Subcutaneous abdominal adipose tissue (tissue), 5 donors: ENCODE measurements at regions not wholly inside any gene's neighbourhood (a gene's known extent, or its start where the extent isn't known, plus 50 kb on each side); places are given as distances from the start of the nearest gene placed in this dataset.

Experiments
- H3K27ac ChIP-seq: one replicate; pipeline ENCODE4 v1.7.0; 2013; ENCODE audit warnings: low read depth, mild to moderate bottlenecking, inconsistent platforms, low read length, moderate library complexity
- H3K27me3 ChIP-seq, 5 donors: one replicate each; pipeline ENCODE4 v1.7.0; 2013; ENCODE audit warnings: low read length in 5 of 5, inconsistent platforms in 1 of 5; ENCODE audit not compliant: control insufficient read depth in 5 of 5, insufficient read depth in 4 of 5
- H3K36me3 ChIP-seq, 5 donors: one replicate each; pipeline ENCODE4 v1.7.0; 2013; ENCODE audit warnings: low read length in 5 of 5; ENCODE audit not compliant: control insufficient read depth in 5 of 5, insufficient read depth in 5 of 5
- H3K4me1 ChIP-seq, 5 donors: one replicate each; pipeline ENCODE4 v1.7.0; 2013; ENCODE audit warnings: low read length in 5 of 5, mild to moderate bottlenecking in 3 of 5, moderate library complexity in 1 of 5; ENCODE audit not compliant: control insufficient read depth in 5 of 5, insufficient read depth in 5 of 5
- H3K4me3 ChIP-seq, 5 donors: one replicate each; pipeline ENCODE4 v1.7.0; 2013; ENCODE audit warnings: low read length in 5 of 5, low read depth in 1 of 5
- H3K9ac ChIP-seq, 5 donors: one replicate each; pipeline ENCODE4 v1.7.0; 2013; ENCODE audit warnings: low read length in 5 of 5, mild to moderate bottlenecking in 4 of 5, moderate library complexity in 3 of 5
- H3K9me3 ChIP-seq, 5 donors: one replicate each; pipeline ENCODE4 v1.7.0; 2013; ENCODE audit warnings: low read length in 5 of 5; ENCODE audit not compliant: control insufficient read depth in 5 of 5
- donor health status: healthy.
- donor health status: healthy.
- donor health status: healthy.
- donor health status: healthy.
- donor health status: healthy.

DNA sequence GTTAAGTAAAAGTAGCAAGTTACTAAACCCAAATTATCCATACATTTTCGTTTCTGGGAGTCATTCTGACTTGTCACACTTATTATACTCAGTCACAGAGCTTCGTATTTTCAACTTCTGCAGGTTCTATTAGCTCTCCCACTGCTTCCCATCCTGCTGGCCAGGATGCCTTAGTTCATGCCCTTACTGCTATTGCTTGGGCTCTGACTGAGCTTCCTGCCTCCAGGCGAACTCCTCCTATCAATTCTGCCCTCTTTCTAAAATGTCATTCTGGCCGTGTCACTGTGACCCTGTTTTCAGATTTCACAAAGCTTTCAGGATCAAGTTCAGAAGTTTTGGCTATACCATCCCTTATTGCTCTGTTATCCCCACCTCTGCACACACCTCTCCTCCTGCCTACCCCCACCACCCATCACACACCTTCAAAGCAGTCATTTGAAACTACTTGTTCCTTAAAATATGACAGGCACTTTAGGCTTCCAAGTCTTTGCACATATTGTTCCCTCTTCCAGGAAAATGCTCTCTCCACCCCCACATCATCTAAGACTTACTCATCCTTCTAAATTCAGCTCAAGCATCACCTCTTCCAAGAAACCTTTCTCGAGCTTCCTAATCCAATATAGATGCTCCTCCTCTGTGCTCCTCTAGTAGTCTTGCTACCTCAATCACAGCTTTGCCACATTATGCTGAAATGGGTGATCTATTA, 278.0 kb downstream of the BRINP2 start:
- Histone ChIP-seq H3K9me3 (no peaks in the 10 kb centered on the region), H3K27ac (no peak overlapping the region), H3K4me3 (no peak overlapping the region), H3K36me3 (peaks cover 0 to 4% (median 0%) of the 10 kb centered on the region in 5 donors), H3K27me3 (no peaks in the 10 kb centered on the region), H3K9ac (no peak overlapping the region), H3K4me1 (no peaks in the 10 kb centered on the region)

DNA sequence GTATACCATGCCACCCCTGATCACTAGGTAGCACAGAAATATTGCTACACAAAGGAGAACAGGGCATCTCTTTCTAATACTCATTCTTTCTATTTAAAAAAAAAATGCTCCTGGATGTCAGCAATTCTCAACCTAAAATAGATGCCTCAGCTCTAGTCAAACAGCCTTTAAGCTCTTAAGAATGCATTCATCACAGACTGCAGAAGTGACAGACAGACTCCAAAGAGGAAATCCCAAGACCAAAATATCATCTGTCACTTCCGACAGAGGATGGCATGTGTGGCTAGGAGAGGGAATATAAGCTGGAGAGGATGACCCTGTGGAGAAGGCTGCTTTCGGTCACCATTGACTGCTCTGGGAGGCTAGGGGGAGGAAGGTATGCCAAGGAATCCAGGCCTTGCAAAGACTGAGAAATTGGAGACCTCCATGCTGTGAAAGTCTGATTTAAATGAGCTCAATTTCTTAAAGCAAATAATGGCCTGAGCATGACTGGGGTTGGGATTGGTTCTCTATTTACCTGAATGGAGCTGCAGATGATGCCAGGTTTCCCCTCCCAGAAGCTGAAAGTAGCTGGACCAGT, 277.4 kb downstream of the BRINP2 start:
- H3K27me3 ChIP-seq = no peaks in the 10 kb centered on the region
- no peak overlapping the region for H3K4me3 ChIP-seq
- H3K36me3 ChIP-seq = peaks cover 0 to 4% (median 0%) of the 10 kb centered on the region in 5 donors
- H3K9ac ChIP-seq = no peak overlapping the region
- H3K4me1 ChIP-seq = no peaks in the 10 kb centered on the region
- H3K27ac ChIP-seq = no peak overlapping the region
- H3K9me3 ChIP-seq = no peaks in the 10 kb centered on the region

DNA sequence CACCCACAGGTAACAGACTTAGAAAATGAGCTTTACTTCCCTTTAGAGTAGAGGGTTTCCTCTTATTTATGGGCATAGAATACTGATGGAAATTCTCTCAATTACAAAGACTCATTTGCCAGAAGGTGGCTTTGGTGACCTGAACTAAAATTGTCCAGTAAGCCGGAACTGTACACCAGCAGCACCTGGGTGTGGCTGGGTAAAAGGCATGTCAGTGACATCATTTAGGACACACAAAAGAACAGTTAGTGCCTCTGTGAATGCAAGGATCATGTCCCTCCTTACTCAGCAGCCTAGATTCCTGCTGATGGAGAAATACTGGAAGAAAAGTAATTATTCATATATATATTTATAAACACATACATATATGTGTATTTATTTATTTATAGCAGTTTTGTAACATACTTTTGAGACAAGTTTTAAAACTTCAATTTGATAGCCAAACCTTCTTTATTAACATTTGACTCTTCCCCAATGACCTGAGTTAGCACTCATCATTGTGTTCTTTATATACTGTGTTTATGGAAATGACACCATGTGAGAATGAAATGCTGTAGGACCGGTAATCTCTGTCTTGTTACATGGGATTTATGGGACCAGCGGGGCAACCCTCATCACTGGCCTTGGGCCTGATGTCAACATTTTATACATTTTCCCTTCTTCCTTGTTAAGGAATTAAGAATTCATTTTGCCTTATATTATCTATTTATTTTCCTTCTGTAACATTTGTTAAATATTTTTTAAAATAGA, 274.4 kb downstream of the BRINP2 start:
- H3K9ac ChIP-seq = no peak overlapping the region
- H3K4me3 ChIP-seq = no peak overlapping the region
- H3K27me3 ChIP-seq = no peaks in the 10 kb centered on the region
- no peak overlapping the region for H3K27ac ChIP-seq
- no peaks in the 10 kb centered on the region for H3K9me3 ChIP-seq
- peaks cover 0 to 4% (median 0%) of the 10 kb centered on the region in 5 donors for H3K36me3 ChIP-seq
- no peaks in the 10 kb centered on the region for H3K4me1 ChIP-seq

DNA sequence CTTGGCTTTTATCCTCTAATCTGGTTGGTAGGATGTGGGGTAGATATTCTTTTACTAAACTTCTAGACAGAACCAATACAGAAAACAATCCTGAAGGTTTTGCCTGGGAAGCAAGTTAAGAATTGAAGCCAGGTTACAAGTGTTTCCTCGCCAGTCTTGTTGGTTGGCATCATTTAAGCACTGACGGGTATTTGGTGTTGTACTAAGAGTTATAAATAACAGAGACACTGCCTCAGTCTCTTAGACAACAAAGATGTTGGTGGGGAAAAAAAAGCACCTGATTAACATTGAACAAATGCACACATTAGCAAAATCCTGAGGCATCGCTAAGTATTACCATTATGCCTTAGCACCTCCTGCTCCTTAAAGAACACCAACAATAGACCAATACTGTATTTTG, 272.2 kb downstream of the BRINP2 start:
- Histone ChIP-seq H3K27ac (no peak overlapping the region), H3K9ac (no peak overlapping the region), H3K36me3 (peaks cover 0 to 6% (median 0%) of the 10 kb centered on the region in 5 donors), H3K27me3 (no peaks in the 10 kb centered on the region), H3K4me3 (no peak overlapping the region), H3K4me1 (no peaks in the 10 kb centered on the region), H3K9me3 (no peaks in the 10 kb centered on the region)

DNA sequence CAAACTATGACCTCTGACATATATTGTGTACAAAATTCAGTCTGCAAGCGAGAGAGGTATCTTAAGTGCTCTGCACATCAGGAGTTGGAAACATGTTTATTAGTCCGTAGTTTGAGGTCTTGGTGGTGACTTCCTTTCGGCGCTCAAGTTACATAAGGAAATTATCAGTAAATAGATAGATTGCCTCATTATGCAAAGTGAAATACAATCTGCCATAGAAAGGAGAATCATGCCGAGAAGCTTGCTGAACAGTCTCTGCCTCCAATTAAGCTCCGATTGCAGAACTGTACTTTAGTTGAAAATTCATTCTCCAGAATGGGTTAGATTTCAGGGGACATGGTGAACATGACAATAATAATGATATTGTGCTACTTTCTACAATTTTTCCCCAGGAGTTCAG, 271.8 kb downstream of the BRINP2 start:
- no peak overlapping the region for H3K4me3 ChIP-seq
- no peaks in the 10 kb centered on the region for H3K9me3 ChIP-seq
- no peaks in the 10 kb centered on the region for H3K4me1 ChIP-seq
- H3K27ac ChIP-seq = no peak overlapping the region
- no peaks in the 10 kb centered on the region for H3K27me3 ChIP-seq
- H3K9ac ChIP-seq = no peak overlapping the region
- H3K36me3 ChIP-seq = peaks cover 0 to 3% (median 0%) of the 10 kb centered on the region in 5 donors

DNA sequence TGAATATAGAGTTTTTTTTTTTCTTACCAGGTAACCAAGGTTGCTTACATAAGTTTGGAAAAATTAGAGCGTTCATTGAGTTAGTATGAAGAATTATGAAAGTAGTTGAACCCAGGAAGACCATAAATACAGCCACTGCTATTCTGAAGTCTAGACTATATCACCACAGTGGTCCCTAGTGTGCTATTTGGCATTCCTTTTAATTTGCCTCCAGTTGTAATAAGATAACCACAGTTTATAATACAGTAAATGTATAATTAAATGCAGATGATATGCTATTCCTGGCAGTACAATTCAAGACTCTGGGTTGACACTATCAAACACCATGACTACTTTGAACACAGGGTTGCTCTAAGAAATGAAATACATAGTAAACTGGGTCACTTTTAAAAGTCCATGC, 270.5 kb downstream of the BRINP2 start:
- H3K9ac ChIP-seq = no peak overlapping the region
- no peaks in the 10 kb centered on the region for H3K27me3 ChIP-seq
- no peak overlapping the region for H3K27ac ChIP-seq
- peaks cover 0 to 3% (median 0%) of the 10 kb centered on the region in 5 donors for H3K36me3 ChIP-seq
- H3K4me1 ChIP-seq = no peaks in the 10 kb centered on the region
- H3K9me3 ChIP-seq = no peaks in the 10 kb centered on the region
- no peak overlapping the region for H3K4me3 ChIP-seq

DNA sequence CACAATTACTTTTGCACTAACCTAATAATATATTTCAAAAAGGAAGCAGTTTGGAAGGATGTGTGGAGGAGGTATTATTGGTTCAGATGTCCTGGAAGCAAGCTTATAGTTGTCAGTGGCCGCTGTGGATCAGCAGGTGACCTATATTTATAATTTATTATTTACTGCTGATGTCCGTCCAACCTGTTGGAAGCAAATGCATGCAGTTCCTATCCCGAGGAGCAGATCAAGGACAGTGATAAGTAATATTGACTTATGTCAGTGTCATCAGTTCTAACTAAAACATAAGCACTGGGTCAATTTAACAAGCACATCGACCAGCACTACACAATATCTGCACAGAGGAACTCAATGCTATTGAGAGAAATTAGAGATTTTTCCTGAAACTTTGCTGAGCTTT, 270.1 kb downstream of the BRINP2 start:
- Histone ChIP-seq H3K4me3 (no peak overlapping the region), H3K27me3 (no peaks in the 10 kb centered on the region), H3K9ac (no peak overlapping the region), H3K4me1 (no peaks in the 10 kb centered on the region), H3K9me3 (no peaks in the 10 kb centered on the region), H3K36me3 (peaks cover 0 to 3% (median 0%) of the 10 kb centered on the region in 5 donors), H3K27ac (no peak overlapping the region)

DNA sequence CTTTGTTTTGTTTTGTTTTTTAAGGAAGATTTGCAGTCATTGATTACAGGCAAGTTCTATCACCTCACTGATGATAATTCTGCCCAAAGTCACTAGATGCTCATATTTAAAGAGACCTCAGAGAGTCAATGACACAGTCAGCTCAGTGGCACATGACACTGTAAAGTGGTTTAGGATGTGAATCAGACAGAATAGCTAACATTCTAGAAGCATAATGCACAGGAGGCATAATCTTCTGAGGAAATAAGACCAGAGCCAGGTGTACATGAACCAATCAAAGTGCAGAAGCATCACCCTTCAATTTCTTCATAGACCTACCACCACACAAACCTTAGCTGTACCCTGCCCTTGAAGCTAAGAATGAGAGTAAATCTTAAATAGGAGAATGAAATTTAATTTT, 268.5 kb downstream of the BRINP2 start:
- Histone ChIP-seq H3K4me3 (no peak overlapping the region), H3K9me3 (no peaks in the 10 kb centered on the region), H3K27ac (no peak overlapping the region), H3K4me1 (no peaks in the 10 kb centered on the region), H3K36me3 (peaks cover 0 to 3% (median 0%) of the 10 kb centered on the region in 5 donors), H3K9ac (no peak overlapping the region), H3K27me3 (no peaks in the 10 kb centered on the region)

DNA sequence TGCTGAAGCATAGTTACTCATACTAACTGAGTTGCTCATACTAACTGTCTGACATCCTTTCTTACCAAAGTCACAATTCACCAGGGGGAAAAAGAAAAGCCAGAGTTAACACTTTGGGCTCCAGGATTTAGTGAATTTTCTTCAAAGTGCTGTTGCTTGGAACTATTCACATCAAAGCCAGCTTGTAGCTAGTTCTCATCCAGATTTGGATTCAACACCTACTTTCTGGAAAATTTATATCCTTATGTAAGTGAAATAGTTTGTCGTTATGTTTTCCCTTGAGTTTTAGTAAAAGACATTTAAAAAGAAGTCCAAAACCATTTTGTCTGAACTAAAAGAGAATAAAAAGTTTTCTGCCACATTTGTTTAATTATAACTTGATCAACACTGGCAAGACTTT, 264.6 kb downstream of the BRINP2 start:
- H3K4me3 ChIP-seq = no peak overlapping the region
- H3K27ac ChIP-seq = no peak overlapping the region
- no peak overlapping the region for H3K9ac ChIP-seq
- no peaks in the 10 kb centered on the region for H3K27me3 ChIP-seq
- H3K36me3 ChIP-seq = peaks cover 0 to 3% (median 0%) of the 10 kb centered on the region in 5 donors
- H3K4me1 ChIP-seq = no peaks in the 10 kb centered on the region
- no peaks in the 10 kb centered on the region for H3K9me3 ChIP-seq

DNA sequence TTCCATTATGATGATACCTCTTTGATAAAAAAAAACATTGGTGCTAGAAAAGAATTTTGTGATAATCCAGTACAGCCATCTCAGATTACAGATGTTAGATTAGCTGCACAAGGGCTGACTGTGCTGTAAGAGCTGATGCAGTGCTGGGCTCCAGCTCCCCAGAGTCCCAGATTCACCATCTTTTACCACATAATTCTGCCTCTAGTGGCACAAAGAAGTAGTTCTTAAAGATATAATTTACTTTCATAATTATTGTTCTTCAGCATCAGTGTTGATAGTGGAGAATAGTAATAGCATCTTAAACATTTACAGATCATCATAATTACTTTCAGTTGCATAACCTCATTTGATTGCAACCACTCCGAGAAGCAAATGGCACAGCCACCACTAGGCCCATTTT, 262.1 kb downstream of the BRINP2 start:
- no peak overlapping the region for H3K4me3 ChIP-seq
- no peaks in the 10 kb centered on the region for H3K4me1 ChIP-seq
- H3K9me3 ChIP-seq = no peaks in the 10 kb centered on the region
- H3K27ac ChIP-seq = no peak overlapping the region
- H3K27me3 ChIP-seq = no peaks in the 10 kb centered on the region
- no peaks in the 10 kb centered on the region for H3K36me3 ChIP-seq
- no peak overlapping the region for H3K9ac ChIP-seq
